ENCODE measurements at regions not wholly inside any gene's neighbourhood (a gene's known extent, or its start where the extent isn't known, plus 50 kb on each side); places are given as distances from the start of the nearest gene placed in this dataset.

DNA sequence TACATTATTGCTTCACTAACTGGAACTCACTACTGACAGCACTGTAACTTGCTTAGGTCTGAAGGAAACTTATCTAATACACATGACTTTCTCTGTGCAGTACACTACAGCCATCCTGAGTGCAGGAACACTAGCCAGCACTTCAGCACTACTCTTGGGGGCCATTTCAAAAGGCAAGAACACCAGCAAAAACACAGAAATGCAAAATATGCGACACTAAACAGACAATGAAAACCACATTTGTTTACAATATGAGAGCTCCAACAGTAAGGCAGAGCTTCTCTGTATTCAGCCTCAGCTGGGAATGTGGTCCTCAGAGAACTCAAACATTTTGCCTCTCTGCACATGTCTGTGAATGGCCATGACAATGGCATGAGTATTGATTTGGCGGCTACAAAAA is 109.6 kb downstream of the ARRDC4 start:
- no peak for ATAC-seq
- TF ChIP-seq TOX (CRISPR knock-in tag; IDR thresholded peaks at IDR 0.05; ENCODE audit: borderline replicate concordance) = no peak
- no peak for TF ChIP-seq ZFP3 (CRISPR knock-in tag; IDR thresholded peaks at IDR 0.05)
- TF ChIP-seq OSR1 (CRISPR knock-in tag; IDR thresholded peaks at IDR 0.05) = no peak
- no peak for TF ChIP-seq TCF4 (CRISPR knock-in tag; IDR thresholded peaks at IDR 0.05; ENCODE audit: borderline replicate concordance)
- no peak for TF ChIP-seq RARB (CRISPR knock-in tag; IDR thresholded peaks at IDR 0.05)
- TF ChIP-seq, protein P1, sequence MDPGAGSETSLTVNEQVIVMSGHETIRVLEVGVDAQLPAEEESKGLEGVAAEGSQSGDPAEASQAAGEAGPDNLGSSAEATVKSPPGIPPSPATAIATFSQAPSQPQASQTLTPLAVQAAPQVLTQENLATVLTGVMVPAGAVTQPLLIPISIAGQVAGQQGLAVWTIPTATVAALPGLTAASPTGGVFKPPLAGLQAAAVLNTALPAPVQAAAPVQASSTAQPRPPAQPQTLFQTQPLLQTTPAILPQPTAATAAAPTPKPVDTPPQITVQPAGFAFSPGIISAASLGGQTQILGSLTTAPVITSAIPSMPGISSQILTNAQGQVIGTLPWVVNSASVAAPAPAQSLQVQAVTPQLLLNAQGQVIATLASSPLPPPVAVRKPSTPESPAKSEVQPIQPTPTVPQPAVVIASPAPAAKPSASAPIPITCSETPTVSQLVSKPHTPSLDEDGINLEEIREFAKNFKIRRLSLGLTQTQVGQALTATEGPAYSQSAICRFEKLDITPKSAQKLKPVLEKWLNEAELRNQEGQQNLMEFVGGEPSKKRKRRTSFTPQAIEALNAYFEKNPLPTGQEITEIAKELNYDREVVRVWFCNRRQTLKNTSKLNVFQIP (CRISPR knock-in tag; IDR thresholded peaks at IDR 0.05; ENCODE audit: borderline replicate concordance, low read depth) = no peak
- TF ChIP-seq ZFP30 (CRISPR knock-in tag; IDR thresholded peaks at IDR 0.05) = no peak
- no peak for TF ChIP-seq ZNF8 (CRISPR knock-in tag; IDR thresholded peaks at IDR 0.05)

DNA sequence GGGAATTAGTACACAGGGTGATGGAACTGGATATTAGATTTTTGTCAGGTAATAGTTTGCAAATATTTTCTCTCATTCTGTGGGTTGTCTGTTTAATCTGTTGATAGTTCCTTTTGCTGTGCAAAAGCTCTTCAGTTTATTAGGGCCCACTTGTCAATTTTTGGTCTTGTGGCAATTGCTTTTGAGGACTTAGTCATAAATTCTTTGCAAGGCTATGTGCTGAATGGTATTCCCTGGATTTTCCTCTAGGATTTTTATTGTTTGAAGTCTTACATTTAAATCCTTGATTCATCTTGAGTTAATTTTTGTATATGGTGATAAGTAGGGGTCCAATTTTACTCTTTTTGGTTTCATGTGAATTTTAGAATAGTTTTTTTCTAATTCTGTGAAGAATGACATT is 111.3 kb downstream of the ARRDC4 start:
- ATAC-seq = no peak
- TF ChIP-seq BACH2 (CRISPR knock-in tag; IDR thresholded peaks at IDR 0.05; ENCODE audit: borderline replicate concordance) = no peak
- no peak for TF ChIP-seq ZC3H10 (CRISPR knock-in tag; IDR thresholded peaks at IDR 0.05)
- TF ChIP-seq ISL1 (CRISPR knock-in tag; IDR thresholded peaks at IDR 0.05) = no peak
- no peak for TF ChIP-seq ESRRG (CRISPR knock-in tag; IDR thresholded peaks at IDR 0.05)
- TF ChIP-seq, protein P1 (CRISPR knock-in tag; IDR thresholded peaks at IDR 0.05; ENCODE audit: borderline replicate concordance, low read depth) = no peak
- TF ChIP-seq TOX (CRISPR knock-in tag; IDR thresholded peaks at IDR 0.05; ENCODE audit: borderline replicate concordance) = no peak
- TF ChIP-seq RARB (CRISPR knock-in tag; IDR thresholded peaks at IDR 0.05) = no peak
- TF ChIP-seq ZFP30 (CRISPR knock-in tag; IDR thresholded peaks at IDR 0.05) = no peak
- TF ChIP-seq ZNF70 (CRISPR knock-in tag; IDR thresholded peaks at IDR 0.05) = no peak
- TF ChIP-seq GLIS3 (CRISPR knock-in tag; IDR thresholded peaks at IDR 0.05) = no peak
- TF ChIP-seq ZNF8 (CRISPR knock-in tag; IDR thresholded peaks at IDR 0.05) = no peak
- TF ChIP-seq ZNF565 (CRISPR knock-in tag; conservative IDR thresholded peaks at IDR 0.05; ENCODE audit: low read depth) = no peak
- TF ChIP-seq, protein P2, sequence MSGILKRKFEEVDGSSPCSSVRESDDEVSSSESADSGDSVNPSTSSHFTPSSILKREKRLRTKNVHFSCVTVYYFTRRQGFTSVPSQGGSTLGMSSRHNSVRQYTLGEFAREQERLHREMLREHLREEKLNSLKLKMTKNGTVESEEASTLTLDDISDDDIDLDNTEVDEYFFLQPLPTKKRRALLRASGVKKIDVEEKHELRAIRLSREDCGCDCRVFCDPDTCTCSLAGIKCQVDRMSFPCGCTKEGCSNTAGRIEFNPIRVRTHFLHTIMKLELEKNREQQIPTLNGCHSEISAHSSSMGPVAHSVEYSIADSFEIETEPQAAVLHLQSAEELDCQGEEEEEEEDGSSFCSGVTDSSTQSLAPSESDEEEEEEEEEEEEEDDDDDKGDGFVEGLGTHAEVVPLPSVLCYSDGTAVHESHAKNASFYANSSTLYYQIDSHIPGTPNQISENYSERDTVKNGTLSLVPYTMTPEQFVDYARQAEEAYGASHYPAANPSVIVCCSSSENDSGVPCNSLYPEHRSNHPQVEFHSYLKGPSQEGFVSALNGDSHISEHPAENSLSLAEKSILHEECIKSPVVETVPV (CRISPR knock-in tag; IDR thresholded peaks at IDR 0.05) = no peak
- TF ChIP-seq TCF4 (CRISPR knock-in tag; IDR thresholded peaks at IDR 0.05; ENCODE audit: borderline replicate concordance) = no peak

DNA sequence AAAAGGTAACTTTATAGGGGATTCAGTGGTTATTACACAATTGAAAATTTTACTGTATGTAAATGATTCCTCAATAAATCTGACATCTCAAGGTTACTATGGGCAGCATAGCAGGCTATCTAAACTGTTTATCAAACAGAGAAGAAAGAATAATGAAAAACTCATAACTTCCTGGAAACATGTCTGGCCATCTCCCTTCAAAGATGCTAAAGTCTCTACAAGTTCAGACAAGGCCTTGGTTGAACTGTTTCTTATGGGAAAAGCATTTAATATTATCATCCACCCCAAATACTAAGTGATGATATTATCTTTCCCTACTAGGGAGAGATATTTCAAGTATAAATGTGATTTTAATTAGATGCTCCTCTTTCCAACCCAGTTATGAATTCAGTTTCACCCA is 114.9 kb downstream of the ARRDC4 start:
- no peak for ATAC-seq

More for the DNA sequence above, 114.9 kb downstream of the ARRDC4 start:
- TF ChIP-seq GLIS3 (CRISPR knock-in tag; IDR thresholded peaks at IDR 0.05) = no peak
- no peak for TF ChIP-seq SNAI2 (CRISPR knock-in tag; IDR thresholded peaks at IDR 0.05)
- TF ChIP-seq TOX (CRISPR knock-in tag; IDR thresholded peaks at IDR 0.05; ENCODE audit: borderline replicate concordance) = no peak
- TF ChIP-seq ZFP3 (CRISPR knock-in tag; IDR thresholded peaks at IDR 0.05) = no peak
- TF ChIP-seq ZC3H10 (CRISPR knock-in tag; IDR thresholded peaks at IDR 0.05) = no peak
- no peak for TF ChIP-seq PATZ1 (CRISPR knock-in tag; IDR thresholded peaks at IDR 0.05; ENCODE audit: borderline replicate concordance)
- no peak for TF ChIP-seq OSR1 (CRISPR knock-in tag; IDR thresholded peaks at IDR 0.05)
- TF ChIP-seq, protein P2 (CRISPR knock-in tag; IDR thresholded peaks at IDR 0.05) = no peak
- TF ChIP-seq ESRRG (CRISPR knock-in tag; IDR thresholded peaks at IDR 0.05) = no peak
- no peak for TF ChIP-seq CREB5 (CRISPR knock-in tag; IDR thresholded peaks at IDR 0.05; ENCODE audit: low read depth)
- TF ChIP-seq ZFP30 (CRISPR knock-in tag; IDR thresholded peaks at IDR 0.05) = no peak
- TF ChIP-seq, protein P1 (CRISPR knock-in tag; IDR thresholded peaks at IDR 0.05; ENCODE audit: borderline replicate concordance, low read depth) = no peak
- TF ChIP-seq ZNF70 (CRISPR knock-in tag; IDR thresholded peaks at IDR 0.05) = no peak
- no peak for TF ChIP-seq ISL1 (CRISPR knock-in tag; IDR thresholded peaks at IDR 0.05)
- no peak for TF ChIP-seq ZNF565 (CRISPR knock-in tag; conservative IDR thresholded peaks at IDR 0.05; ENCODE audit: low read depth)
- no peak for TF ChIP-seq BACH2 (CRISPR knock-in tag; IDR thresholded peaks at IDR 0.05; ENCODE audit: borderline replicate concordance)
